Ecto neural progenitor cell (in vitro differentiated cells): ENCODE measurements at regions not wholly inside any gene's neighbourhood (a gene's known extent, or its start where the extent isn't known, plus 50 kb on each side); places are given as distances from the start of the nearest gene placed in this dataset.
"Not testable (repeated sequence)": the region's sequence is repeated elsewhere in the genome, so short reads cannot be mapped to it uniquely, and the experiment has no call there.

Experiments used
- DNase-seq: peaks from one replicate; pipeline ENCODE4 v3.0.0-alpha.2; 2018; ENCODE audit warnings: low spot score

- DNase-seq: no peak
Observed at GRCh38 chr6:27542485-27542884, 69.6 kb upstream of the ZNF184 start.

- DNase-seq: no peak
Observed at GRCh38 chr6:27541933-27542297, 69.0 kb upstream of the ZNF184 start.

- DNase-seq: no peak
Observed at GRCh38 chr6:27541212-27541932, 68.5 kb upstream of the ZNF184 start.

- DNase-seq: no peak
Observed at GRCh38 chr6:27539551-27539950, 66.6 kb upstream of the ZNF184 start.

DNA sequence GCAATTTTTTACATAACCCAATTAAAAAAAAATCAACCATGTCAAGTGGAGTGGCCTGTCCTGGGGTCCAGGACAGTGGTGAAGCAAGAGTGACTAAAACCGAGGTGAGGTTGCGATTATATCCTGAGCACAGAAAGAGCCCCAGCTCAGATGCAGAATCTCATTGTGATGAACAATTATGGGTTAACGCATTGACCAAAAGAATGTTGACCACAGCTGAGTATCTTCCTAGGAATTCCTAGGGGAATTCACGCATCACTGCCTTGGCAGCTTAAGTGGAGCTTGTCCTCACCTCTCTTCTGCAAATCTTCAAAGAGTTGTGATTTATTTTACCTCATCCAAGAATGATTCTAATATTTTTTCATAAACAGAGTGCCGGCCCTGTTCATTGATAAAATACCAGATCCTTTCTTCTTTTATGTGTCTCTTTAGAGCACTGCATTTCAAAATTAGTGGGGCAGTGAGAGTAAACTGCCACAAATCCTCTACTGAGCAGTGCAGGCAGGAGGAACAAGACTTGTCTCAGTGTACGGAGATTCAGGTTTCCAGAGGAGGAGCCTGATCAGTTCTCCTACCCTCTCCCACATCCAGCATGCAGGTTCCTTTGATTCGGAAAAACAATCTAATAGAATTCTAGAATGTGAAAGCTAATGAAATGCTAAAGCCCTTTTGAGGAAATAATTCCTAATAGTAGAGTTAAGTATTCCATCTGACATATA, 60.1 kb upstream of the ZNF184 start:
- DNase-seq: no peak

- DNase-seq: no peak
Observed at GRCh38 chr6:27531772-27532459, 59.0 kb upstream of the ZNF184 start.

DNA sequence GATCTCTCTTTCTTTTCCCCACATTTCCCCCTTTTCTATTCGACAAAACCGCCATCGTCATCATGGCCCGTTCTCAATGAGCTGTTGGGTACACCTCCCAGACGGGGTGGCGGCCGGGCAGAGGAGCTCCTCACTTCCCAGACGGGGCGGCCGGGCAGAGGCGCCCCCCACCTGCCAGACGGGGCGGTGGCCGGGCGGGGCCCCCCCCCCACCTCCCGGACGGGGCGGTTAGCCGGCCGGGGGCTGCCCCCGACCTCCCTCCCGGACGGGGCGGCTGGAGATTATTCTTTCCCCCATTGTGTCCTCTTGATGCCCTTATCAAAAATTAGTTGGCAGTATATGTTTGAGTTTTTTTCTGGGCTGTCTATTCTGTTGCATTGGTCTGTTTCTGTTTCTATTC, 56.9 kb upstream of the ZNF184 start:
- DNase-seq: not testable (repeated sequence)

DNA sequence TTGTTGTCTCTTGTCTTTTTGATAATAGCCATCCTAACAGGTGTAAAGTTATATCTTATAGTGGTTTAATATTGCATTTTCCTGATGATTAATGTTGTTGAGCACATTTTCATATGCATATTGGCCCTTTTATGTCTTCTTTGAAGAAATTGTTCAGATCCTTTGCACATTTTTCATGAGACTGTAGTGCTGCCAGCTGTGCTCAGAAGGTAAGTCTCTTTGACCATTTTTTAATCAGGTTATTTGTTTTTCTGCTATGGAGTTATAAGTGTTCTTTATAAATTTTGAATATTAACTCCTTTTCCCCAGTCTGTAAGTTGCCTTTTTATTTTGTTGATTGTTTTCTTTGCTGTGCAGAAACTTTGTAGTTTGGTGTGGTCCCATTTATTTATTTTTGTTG, 55.8 kb upstream of the ZNF184 start:
- no peak for DNase-seq
